K562 (cell line): ENCODE measurements at regions not wholly inside any gene's neighbourhood (a gene's known extent, or its start where the extent isn't known, plus 50 kb on each side); places are given as distances from the start of the nearest gene placed in this dataset.

ENCODE experiments used
- CHD2 ChIP-seq: IDR thresholded peaks from 2 replicates; pipeline ENCODE4 v1.6.1; 2011; ENCODE audit warnings: low read depth, low read length
- CREB3 ChIP-seq: fragments of 450-650 bp; conservative IDR thresholded peaks from 2 replicates; pipeline ENCODE4 v1.6.1; 2016; ENCODE audit warnings: missing genetic modification characterization, low read depth, mild to moderate bottlenecking, missing compliant biosample characterization, moderate library complexity
- CTCF ChIP-seq, 3 experiments: IDR thresholded peaks in 2 of 3; conservative IDR thresholded peaks in 1 of 3; 2 replicates each; pipeline ENCODE4 v1.5.1; 2011 to 2012; ENCODE audit warnings: low read length in 3 of 3, mild to moderate bottlenecking in 3 of 3, control low read depth in 2 of 3, improper control_type of control experiment in 1 of 3, inconsistent platforms in 1 of 3, low read depth in 1 of 3, mixed read lengths in 1 of 3, moderate library complexity in 1 of 3; ENCODE audit not compliant: insufficient read depth in 2 of 3
- E2F5 ChIP-seq: sonication (generic); formaldehyde crosslinking; IDR thresholded peaks from 2 replicates; pipeline ENCODE4 v1.8.0; 2022; ENCODE audit warnings: mild to moderate bottlenecking, missing genetic modification reagents
- EWSR1 ChIP-seq: fragments of 450-650 bp; IDR thresholded peaks from 2 replicates; pipeline ENCODE4 v1.6.1; 2018; ENCODE audit warnings: borderline replicate concordance, mild to moderate bottlenecking, low read depth, moderate library complexity; ENCODE audit not compliant: partially characterized antibody
- HIVEP1 ChIP-seq: fragments of 250-450 bp; sonication (Bioruptor Pico); IDR thresholded peaks from 2 replicates; pipeline ENCODE4 v1.4.0; 2020; ENCODE audit warnings: mild to moderate bottlenecking
- MYBL2 ChIP-seq, 2 experiments: fragments of 450-650 bp in 1 of 2; sonication (generic) in 1 of 2; formaldehyde crosslinking in 1 of 2; IDR thresholded peaks; 2 replicates each; pipeline versions ENCODE4 v1.6.1 to v1.8.1; 2017 to 2022; ENCODE audit warnings: borderline replicate concordance in 1 of 2, inconsistent platforms in 1 of 2, low read depth in 1 of 2, mild to moderate bottlenecking in 1 of 2, missing genetic modification reagents in 1 of 2, moderate library complexity in 1 of 2
- POLR2A ChIP-seq: fragments of 450-650 bp; conservative IDR thresholded peaks from 2 replicates; pipeline ENCODE4 v1.6.1; 2016
- RAD21 ChIP-seq, 2 experiments: fragments of 250-450 bp in 1 of 2; fragments of 450-650 bp in 1 of 2; sonication (Bioruptor Pico) in 1 of 2; formaldehyde crosslinking in 1 of 2; IDR thresholded peaks in 1 of 2; conservative IDR thresholded peaks in 1 of 2; 2 replicates each; pipeline versions ENCODE4 v1.4.0 to v1.8.0; 2020 to 2022; ENCODE audit warnings: mild to moderate bottlenecking in 2 of 2, moderate library complexity in 1 of 2
- ZNF764 ChIP-seq: fragments of 250-450 bp; sonication (Bioruptor Pico); IDR thresholded peaks from 2 replicates; pipeline ENCODE4 v1.4.0; 2020; ENCODE audit warnings: low read depth, mild to moderate bottlenecking, moderate library complexity
- ZNF766 ChIP-seq: fragments of 200-800 bp; sonication (Bioruptor generic); conservative IDR thresholded peaks from 2 replicates; pipeline ENCODE4 v1.6.1; 2016; ENCODE audit warnings: missing genetic modification characterization, missing compliant biosample characterization
- TF ChIP-seq, protein P1 (sequence below): sonication (generic); formaldehyde crosslinking; IDR thresholded peaks from 2 replicates; pipeline ENCODE4 v1.8.0; 2022; ENCODE audit warnings: missing genetic modification reagents, mild to moderate bottlenecking, borderline replicate concordance
- TF ChIP-seq, protein P2 (sequence below): fragments of 450-650 bp; formaldehyde crosslinking; IDR thresholded peaks from 2 replicates; pipeline ENCODE4 v1.4.0; 2020; ENCODE audit warnings: mild to moderate bottlenecking, moderate library complexity
- TF ChIP-seq, protein P3 (sequence below): sonication (generic); formaldehyde crosslinking; IDR thresholded peaks from 2 replicates; pipeline ENCODE4 v1.4.0; 2020; ENCODE audit warnings: mild to moderate bottlenecking, missing genetic modification reagents

DNA sequence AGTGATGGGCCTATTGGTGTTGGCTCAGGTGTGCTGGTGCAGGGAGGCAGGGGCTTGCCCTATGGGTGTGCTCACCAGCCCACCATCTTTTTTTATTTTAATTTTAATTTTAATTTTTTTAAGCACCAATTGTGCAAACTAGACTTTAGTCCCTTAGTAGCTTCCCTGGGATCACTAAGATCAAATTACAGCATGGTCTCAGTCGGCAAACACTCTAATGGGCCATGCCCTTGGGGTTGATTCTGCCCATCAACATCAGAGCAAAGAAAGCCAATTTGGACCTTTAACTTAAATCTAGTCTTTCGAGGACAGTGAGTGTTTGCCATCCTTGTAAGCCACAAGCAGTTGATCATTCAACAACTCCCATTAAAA is 64.7 kb upstream of the KCNE2 start:
- no peak for TF ChIP-seq ZNF766
- TF ChIP-seq ZNF764: no peak
- TF ChIP-seq EWSR1: no peak
- TF ChIP-seq HIVEP1 (CRISPR knock-in tag): no peak
- no peak for TF ChIP-seq E2F5
- no peak for TF ChIP-seq CTCF (IDR thresholded peaks at IDR 0.05 in 2 of 3, conservative IDR thresholded peaks at IDR 0.05 in 1 of 3; ENCODE audit: insufficient read depth in 2 of 3, low read depth in 1 of 3, low read length in 3 of 3)
- TF ChIP-seq, protein P1, sequence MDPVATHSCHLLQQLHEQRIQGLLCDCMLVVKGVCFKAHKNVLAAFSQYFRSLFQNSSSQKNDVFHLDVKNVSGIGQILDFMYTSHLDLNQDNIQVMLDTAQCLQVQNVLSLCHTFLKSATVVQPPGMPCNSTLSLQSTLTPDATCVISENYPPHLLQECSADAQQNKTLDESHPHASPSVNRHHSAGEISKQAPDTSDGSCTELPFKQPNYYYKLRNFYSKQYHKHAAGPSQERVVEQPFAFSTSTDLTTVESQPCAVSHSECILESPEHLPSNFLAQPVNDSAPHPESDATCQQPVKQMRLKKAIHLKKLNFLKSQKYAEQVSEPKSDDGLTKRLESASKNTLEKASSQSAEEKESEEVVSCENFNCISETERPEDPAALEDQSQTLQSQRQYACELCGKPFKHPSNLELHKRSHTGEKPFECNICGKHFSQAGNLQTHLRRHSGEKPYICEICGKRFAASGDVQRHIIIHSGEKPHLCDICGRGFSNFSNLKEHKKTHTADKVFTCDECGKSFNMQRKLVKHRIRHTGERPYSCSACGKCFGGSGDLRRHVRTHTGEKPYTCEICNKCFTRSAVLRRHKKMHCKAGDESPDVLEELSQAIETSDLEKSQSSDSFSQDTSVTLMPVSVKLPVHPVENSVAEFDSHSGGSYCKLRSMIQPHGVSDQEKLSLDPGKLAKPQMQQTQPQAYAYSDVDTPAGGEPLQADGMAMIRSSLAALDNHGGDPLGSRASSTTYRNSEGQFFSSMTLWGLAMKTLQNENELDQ (CRISPR knock-in tag): no peak
- no peak for TF ChIP-seq RAD21 (CRISPR knock-in tag; conservative IDR thresholded peaks at IDR 0.05 in 1 of 2, IDR thresholded peaks at IDR 0.05 in 1 of 2)
- no peak for TF ChIP-seq POLR2A
- TF ChIP-seq CHD2: no peak
- no peak for TF ChIP-seq MYBL2 (IDR thresholded peaks at IDR 0.05; ENCODE audit: low read depth)
- no peak for TF ChIP-seq MYBL2 (CRISPR knock-in tag; IDR thresholded peaks at IDR 0.05; ENCODE audit: borderline replicate concordance)
- TF ChIP-seq, protein P2, sequence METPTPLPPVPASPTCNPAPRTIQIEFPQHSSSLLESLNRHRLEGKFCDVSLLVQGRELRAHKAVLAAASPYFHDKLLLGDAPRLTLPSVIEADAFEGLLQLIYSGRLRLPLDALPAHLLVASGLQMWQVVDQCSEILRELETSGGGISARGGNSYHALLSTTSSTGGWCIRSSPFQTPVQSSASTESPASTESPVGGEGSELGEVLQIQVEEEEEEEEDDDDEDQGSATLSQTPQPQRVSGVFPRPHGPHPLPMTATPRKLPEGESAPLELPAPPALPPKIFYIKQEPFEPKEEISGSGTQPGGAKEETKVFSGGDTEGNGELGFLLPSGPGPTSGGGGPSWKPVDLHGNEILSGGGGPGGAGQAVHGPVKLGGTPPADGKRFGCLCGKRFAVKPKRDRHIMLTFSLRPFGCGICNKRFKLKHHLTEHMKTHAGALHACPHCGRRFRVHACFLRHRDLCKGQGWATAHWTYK (CRISPR knock-in tag): no peak
- TF ChIP-seq, protein P3, sequence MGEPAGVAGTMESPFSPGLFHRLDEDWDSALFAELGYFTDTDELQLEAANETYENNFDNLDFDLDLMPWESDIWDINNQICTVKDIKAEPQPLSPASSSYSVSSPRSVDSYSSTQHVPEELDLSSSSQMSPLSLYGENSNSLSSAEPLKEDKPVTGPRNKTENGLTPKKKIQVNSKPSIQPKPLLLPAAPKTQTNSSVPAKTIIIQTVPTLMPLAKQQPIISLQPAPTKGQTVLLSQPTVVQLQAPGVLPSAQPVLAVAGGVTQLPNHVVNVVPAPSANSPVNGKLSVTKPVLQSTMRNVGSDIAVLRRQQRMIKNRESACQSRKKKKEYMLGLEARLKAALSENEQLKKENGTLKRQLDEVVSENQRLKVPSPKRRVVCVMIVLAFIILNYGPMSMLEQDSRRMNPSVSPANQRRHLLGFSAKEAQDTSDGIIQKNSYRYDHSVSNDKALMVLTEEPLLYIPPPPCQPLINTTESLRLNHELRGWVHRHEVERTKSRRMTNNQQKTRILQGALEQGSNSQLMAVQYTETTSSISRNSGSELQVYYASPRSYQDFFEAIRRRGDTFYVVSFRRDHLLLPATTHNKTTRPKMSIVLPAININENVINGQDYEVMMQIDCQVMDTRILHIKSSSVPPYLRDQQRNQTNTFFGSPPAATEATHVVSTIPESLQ (CRISPR knock-in tag): no peak
- no peak for TF ChIP-seq CREB3
